NCI-H1694 treated with DMSO at 0.1 percent for 48 hours (cell line): ENCODE measurements at regions not wholly inside any gene's neighbourhood (a gene's known extent, or its start where the extent isn't known, plus 50 kb on each side); places are given as distances from the start of the nearest gene placed in this dataset.

Experiments
- DNase-seq: peaks from one replicate; lab custom pipeline; 2025; lab: John Stamatoyannopoulos, UW

DNA sequence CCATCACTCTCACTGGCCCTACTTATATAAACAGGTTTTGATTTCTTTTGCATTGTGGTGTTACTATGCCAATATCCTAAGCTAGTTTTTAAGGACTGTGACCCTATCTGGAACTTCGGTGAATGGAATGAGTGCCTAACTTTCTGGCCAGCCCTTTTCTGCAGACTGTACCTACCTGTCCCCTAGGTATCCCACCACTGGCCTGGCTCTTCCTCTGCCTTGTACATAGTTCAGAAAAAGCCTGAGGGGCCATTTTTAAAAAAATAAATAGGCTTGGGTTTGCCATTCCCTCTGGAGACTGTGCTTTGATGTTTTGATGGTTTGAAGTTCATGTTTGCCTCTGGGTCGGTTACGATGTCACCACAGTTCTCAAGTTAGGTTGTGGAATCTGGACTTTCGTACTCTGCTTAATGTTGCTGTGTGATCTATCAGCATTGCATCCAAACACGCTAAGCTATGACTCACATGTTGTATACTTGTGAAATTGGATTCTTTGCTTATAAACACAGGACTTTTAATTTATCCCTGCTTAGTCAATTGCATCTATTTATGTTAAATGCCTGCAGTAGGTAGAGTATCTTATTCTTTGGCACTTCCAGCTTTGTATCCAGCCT, 182.0 kb downstream of the ANKRD50 start:
- no peak for DNase-seq

DNA sequence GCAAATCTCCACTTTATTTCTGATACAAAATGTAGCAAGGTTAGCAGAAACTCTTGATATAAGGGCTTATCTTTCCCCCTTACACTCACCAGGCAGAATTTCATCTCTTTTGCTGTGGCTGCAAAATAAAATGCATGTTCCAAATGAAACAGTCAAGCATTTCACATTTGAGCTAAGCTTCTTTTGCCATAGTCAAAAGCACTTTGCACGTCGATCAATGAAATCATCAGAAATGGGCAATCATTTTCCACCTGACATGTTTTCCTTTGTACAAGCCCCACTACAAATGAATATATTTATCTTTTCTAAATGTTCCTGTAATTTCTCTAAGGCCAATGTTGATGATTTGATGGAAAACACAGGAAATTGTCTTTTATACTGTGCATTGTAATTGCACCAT, 178.4 kb downstream of the ANKRD50 start:
- no peak for DNase-seq

DNA sequence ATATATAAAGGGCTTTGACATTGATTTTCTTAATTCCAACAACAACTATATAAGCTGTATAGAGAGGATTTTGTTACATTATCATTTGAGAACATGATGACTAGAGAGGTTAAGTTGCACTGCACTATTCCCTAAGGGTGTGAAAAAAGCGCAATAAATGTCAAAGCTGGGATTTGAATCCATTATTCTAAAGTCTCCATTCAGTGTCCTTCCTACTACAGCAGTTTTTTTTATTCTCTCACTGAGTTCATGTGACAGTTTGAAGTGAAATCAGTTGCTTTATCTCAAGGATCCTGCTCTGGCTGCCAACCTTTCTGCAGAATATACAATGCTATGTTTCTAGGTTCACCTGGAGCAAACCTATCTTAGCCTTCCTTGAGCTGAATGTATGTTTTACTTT, 177.5 kb downstream of the ANKRD50 start:
- no peak for DNase-seq

DNA sequence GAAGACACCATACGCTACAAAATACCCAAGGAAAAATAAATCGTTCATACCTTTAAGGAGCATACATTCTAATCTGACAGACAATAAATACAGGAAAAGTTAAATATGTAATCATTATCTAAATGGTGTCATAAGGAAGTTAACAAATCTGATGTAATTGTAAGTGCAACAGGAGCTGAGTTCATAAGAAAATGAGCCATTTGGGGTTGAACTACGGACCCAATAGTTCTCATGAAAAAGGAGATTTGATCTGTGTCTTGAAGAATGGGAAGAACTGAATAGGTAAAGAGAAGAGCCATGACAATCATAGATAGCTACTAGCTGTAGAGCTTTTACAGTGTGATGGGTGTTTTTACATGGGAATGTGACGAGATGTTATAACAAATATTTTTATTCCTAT, 175.6 kb downstream of the ANKRD50 start:
- no peak for DNase-seq

DNA sequence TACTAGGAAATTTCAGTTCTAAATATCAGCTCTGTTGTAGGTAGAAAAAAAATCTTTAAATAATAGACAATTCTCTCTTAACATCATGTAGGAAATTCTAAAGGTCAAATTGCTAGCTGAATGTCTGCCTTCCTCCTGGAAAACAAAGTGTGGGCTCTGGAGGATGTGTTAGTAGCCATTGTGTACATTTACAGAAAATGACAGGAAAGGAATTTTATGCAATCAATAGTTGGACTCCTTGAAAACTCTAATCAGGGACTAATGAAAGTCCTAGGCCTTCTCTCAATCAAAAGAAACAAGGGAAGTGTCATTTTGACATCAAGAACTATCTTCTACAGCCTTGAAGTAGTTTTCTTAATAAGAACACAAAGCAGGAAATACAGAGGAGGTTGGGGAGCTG, 174.6 kb downstream of the ANKRD50 start:
- DNase-seq = no peak

DNA sequence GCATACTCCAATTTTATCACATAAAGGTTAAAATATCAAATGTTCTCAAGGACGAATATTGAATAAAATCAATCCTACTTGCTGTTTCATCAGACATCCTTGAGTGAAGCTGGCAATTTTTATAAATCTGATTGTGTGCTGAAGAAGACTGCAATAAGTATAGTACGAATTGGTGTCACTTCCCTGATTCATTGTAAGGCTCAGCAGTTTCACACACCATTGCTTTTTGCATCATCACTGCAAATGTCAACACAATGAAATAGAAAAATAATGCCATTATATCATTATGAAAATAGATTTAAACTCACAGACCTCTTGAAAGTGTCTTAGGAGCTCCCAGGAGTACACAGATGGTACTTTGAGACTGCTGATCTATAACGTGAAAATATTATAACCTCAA, 172.5 kb downstream of the ANKRD50 start:
- no peak for DNase-seq

DNA sequence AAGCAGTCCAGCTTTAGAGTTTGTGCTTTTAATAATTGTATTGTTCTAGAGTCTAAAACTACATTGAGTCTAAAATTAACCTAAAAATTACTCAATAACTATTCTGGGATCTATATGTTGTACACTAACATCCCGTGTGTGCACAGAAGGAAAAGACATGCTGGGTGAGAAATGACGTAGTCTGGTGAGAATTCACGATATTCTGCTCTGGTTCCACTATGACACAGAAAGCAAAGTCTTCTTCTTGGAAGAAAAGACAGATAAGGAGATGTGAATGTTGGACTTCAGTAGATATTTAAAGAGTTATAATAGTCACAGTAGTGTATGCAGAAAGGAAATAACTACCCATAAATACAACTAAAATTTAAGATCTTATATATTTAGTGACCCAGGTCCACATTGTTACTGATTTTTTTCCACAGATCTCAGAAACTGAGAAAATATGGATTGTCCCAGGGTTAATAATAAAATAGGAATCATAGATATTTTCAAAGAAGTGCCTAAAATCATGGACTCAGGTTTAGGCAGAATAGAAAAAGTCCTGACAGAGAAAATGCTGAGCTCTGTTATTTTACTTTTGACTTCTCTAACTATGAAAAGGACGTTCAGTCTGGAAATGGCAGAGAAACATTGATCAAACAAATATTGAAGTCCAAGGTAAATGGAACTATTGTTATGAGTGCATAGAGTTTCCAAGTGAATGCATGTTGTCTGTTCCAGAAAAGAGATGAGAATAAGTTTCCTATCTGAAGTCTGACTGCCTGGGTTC, 170.7 kb downstream of the ANKRD50 start:
- no peak for DNase-seq

DNA sequence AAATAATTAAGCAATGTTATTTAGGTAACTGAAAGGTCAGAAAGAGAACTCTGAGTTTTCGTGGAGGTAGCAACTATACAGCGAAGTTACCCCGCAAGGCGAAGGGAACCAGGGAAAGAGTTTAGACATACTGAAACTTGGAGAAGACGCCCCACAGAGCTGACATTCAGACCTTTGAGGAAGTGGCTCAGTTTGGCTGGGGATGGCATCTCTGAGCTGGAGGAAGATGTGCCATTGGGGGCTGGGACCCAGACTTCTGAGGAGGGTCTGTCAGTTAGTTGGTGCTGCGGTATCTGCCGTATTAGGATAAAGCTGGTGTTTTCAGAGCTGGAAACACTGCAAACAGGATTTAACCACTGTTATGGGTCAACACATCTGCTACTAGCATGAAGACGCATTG, 156.6 kb downstream of the ANKRD50 start:
- DNase-seq = no peak

DNA sequence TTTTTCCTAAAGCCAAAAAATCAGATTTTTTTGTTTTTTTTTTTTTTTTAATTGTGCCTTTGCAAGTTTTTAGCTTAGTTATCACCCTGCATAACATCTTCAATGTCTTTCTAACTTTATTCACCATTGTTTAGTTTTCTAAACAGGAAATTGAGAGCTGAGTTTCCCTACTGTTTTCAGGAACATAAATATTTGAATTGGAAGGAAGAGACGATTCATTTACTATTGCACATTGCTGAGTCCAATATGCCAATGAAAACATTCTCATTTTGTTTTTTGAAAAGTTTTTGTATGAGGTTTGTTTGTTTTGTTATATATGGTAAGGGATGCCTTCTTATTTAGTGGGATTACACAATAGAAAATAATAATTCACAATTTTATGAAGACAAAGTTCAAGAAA, 148.4 kb downstream of the ANKRD50 start:
- no peak for DNase-seq

DNA sequence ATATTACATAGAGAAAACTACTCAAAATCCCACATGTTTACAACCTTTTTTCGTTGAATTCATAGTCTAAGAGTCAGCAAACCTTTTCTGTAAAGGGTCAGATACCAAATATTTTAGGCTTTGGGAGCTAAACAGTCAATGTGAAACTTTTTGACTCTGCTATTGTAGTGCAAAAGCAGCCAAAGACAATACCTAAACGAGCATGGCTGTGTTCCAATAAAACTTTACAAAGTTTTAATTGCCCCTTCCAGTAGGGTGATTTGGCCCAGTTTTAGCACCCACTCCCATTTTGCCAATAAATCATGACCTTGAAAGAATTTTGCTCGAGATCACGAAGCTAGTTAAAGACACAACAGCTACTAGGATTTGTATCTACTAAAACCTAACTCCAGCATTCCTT, 147.2 kb downstream of the ANKRD50 start:
- DNase-seq = no peak

DNA sequence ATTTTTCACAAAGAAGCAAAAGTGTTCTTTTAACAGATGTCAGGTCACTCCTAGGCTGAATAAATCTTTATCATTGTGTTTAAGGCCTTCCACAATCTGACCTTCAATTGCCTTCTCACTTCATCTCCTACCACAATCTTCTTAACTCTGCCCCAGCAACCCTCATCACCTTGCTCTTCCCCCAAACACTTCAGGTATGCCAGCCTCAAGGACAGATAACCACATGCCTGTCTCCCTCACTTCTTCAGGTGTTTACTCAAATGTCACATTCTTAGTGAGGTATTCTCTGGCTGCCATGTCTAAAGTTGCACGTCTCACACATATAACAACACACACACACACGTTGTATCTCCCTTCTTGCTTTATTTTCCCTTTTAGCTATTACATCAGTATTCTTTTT, 146.5 kb downstream of the ANKRD50 start:
- no peak for DNase-seq

DNA sequence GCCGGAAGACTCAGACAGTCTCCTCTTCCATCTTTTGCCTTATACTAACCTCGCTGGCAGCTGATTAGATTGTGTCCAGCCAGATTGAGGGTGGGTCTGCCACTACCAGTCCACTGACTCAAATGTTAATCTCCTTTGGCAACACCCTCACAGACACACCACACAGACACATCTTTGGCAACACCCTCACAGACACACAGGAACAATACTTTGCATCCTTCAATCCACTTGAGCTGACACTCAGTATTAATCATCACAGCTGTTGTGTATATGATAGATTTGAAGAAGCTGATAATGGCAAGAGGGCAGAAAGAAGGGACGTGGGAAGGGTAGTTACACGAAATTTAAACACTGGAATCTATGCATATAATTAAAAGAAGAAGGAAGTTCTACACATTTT, 139.5 kb downstream of the ANKRD50 start:
- DNase-seq = no peak

DNA sequence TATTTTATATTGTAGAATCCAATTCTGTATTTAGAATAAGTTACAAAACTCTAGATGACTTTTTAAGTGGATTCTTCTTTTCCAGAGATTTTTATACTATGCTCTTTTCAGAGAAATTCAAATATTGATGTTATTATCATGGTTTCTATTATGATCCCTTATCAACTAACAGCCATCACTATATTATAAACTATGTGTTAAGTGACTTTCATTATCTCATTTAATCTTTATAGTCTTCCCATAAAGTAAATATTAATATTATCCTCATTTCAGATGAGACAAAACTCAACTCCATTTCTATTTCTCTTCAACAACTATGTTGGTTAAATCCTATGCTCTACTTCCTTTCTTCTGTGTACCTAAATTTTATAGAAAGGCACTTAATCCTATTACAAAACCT, 132.6 kb downstream of the ANKRD50 start:
- no peak for DNase-seq

DNA sequence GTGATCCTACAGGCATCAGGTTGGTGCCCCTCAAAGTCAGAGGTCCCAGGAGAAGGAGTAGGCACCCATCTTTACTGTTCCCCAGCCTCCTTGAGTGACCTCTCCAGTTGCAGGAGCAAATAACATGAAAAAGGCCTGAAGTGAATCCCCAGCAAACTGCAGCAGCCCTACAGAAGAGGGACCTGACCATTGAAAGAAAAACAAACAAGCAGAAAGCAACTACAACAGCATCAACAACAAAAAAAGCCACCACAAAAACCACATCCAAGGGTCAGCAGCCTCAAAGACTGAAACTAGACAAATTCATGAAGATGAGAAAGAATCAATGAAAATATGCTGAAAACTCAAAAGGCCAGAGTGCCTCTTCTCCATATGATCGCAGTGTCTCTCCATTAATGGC, 128.7 kb downstream of the ANKRD50 start:
- DNase-seq = no peak

DNA sequence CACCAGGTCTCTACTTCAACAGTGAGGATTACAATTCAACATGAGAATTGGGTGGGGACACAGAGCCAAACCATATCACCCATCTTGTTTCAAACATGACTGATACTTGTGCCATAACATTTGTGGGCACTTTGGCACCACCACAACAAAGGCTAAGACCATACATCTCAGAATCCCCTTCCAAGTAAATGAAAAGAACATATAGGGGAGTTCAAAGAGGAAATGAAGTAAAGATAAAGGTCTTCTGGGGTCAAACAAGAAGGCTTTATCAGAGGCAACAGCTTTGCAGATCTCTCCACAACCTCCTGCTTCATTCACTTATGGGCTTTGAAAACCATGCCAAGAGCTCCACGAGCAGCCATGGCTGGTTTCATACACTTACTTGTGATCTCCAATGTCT, 122.7 kb downstream of the ANKRD50 start:
- no peak for DNase-seq

DNA sequence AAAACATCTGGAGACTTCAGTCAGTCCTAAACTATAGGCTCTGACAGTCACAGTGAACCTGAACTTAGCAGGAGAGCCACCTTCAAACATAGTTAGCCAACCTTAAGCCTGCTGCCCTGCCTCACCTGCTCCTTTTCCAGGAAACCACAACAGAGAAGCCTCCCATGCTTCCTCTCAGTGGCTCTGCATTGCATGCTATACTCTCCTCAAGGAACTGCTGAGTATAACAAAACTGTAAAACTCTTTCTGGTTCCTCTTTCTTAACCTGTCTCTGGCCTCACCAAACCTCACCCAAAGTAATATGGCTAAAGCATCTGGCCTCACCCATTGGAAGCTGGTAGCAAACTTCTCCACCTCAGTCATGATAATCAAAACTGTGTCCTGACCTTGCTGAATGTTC, 122.1 kb downstream of the ANKRD50 start:
- no peak for DNase-seq

DNA sequence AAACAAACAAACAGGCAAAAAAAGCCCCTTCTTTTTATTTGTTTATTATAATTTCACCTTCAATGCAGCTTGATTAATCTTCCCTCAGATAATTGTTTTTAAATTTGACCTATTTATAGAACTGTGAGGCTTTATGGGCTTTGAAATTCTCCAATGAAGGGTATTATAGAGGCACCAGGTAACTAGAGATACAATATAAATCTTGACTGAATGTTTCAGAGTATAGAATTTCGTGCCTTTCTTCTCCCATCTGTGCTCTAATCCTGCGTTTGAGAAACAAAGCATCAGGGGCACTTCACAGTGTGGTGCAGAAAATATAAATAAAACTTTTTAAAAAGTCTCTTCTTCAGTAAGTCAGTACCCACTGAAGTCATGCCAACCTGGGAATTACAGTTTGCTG, 120.9 kb downstream of the ANKRD50 start:
- DNase-seq = no peak

DNA sequence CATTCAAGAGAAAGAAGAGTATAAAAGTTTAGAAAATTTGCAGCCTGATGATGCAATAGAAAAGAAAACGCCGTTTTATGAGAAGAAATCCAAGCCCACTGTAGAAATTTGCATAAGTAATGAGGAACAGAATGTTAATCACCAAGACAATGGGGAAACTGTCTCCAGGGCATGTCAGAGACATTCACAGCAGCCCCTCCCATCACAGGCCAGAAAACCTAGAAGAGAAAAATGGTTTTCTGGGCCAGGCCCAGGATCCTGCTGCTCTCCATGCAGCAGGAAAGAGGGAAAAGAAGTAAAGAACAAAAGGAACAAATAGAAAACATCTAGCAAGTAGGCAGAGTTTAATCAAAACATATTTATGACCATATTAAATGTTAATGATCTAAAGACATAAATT, 119.0 kb downstream of the ANKRD50 start:
- no peak for DNase-seq

DNA sequence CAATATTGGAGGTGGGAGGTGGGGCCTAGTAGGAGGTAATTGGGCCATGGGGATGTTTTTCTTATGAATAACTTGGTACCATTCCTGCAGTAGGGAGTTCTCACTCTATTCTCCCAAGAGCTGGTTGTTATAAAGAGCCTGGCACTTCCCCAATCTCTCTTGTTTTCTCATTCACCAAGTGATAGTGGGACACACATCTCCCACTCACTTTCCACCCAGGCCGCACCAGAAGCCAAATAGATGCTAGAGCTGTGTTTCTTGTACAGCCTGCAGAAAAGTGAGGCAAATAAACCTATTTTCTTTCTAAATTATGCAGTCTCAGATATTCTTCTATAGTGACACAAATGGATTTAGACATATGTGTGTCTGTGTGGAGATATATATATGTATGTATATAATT, 117.6 kb downstream of the ANKRD50 start:
- no peak for DNase-seq

DNA sequence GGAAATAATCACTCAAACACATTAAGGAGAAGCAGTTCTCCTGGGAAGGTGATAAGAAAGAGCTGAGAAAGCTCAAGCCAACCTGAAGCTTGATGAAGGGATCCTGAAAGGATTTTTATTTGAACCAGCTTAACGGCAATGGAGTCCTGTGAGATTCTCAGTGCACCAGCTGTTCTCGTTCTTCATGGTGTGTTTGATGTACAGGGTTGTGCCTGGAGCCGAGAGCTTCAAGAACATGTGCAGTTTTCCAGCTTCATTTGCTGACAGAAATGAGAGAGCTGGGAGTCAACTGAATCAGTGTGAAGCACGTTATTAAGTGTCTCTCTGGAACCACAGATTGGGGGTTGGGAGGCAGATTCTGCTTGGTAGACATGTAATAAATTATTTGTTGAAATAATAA, 115.7 kb downstream of the ANKRD50 start:
- no peak for DNase-seq

DNA sequence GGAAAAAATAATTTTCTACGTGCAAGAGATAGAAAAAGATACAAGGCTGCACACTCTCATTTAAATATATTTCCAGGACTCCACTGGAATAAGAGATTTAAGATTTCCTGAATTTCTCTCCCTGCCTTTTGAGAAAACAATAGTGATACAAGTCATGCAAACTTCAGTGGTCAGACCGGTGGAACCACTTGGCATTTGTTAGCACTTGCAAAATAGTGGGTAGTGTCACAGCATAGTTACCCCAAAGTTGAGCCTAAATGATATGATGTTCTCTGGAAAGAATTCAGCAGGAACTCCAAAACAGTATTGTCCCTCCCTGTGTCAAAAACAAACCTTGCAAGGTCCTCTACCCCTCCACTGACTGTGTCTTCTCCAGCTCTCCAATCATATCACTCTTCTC, 102.3 kb downstream of the ANKRD50 start:
- no peak for DNase-seq
